BLaER1 (cell line): ENCODE measurements at regions not wholly inside any gene's neighbourhood (a gene's known extent, or its start where the extent isn't known, plus 50 kb on each side); places are given as distances from the start of the nearest gene placed in this dataset.

Source experiments
- H3K27ac ChIP-seq: shearing (Covaris generic); formaldehyde crosslinking; 2 replicates; pipeline ENCODE4 v1.8.1; 2022
- H3K27me3 ChIP-seq: shearing (Covaris generic); formaldehyde crosslinking; 2 replicates; pipeline ENCODE4 v1.8.1; 2022
- H3K36me3 ChIP-seq: shearing (Covaris generic); formaldehyde crosslinking; 2 replicates; pipeline ENCODE4 v1.8.1; 2022
- H3K4me1 ChIP-seq: shearing (Covaris generic); formaldehyde crosslinking; 2 replicates; pipeline ENCODE4 v1.8.1; 2022
- H3K4me2 ChIP-seq: shearing (Covaris generic); formaldehyde crosslinking; 2 replicates; pipeline ENCODE4 v1.8.1; 2022
- H3K4me3 ChIP-seq: shearing (Covaris generic); formaldehyde crosslinking; 2 replicates; pipeline ENCODE4 v1.8.1; 2022
- H3K9ac ChIP-seq: shearing (Covaris generic); formaldehyde crosslinking; 2 replicates; pipeline ENCODE4 v1.8.1; 2022
- H3K9me3 ChIP-seq: shearing (Covaris generic); formaldehyde crosslinking; 2 replicates; pipeline ENCODE4 v1.8.1; 2022
- H4K20me1 ChIP-seq: shearing (Covaris generic); formaldehyde crosslinking; 2 replicates; pipeline ENCODE4 v1.8.1; 2022
- Cebpa-rat ChIP-seq: shearing (Covaris generic); IDR thresholded peaks from 2 replicates; pipeline ENCODE4 v1.8.1; 2022

GRCh38 chr9:73996844-73997243 is 500.3 kb upstream of the RORB start:
- Histone ChIP-seq H3K4me2 (no peak overlapping the region), H3K27me3 (no peaks in the 10 kb centered on the region), H3K4me3 (no peak overlapping the region), H3K9ac (no peak overlapping the region), H3K4me1 (no peaks in the 10 kb centered on the region), H4K20me1 (no peaks in the 10 kb centered on the region), H3K27ac (no peak overlapping the region), H3K9me3 (no peaks in the 10 kb centered on the region), H3K36me3 (no peaks in the 10 kb centered on the region)
- no peak for TF ChIP-seq Cebpa-rat

- no peaks in the 10 kb centered on the region for H3K27me3 ChIP-seq
- H3K27ac ChIP-seq = no peak overlapping the region
- H3K9ac ChIP-seq = no peak overlapping the region
- no peak overlapping the region for H3K4me2 ChIP-seq
- no peak for TF ChIP-seq Cebpa-rat
- H3K4me1 ChIP-seq = no peaks in the 10 kb centered on the region
- H3K36me3 ChIP-seq = no peaks in the 10 kb centered on the region
- H3K9me3 ChIP-seq = no peaks in the 10 kb centered on the region
- no peak overlapping the region for H3K4me3 ChIP-seq
- H4K20me1 ChIP-seq = no peaks in the 10 kb centered on the region
Observed at GRCh38 chr9:74001382-74001781, 495.8 kb upstream of the RORB start.

GRCh38 chr9:74006935-74007334 is 490.2 kb upstream of the RORB start:
- no peak overlapping the region for H3K9ac ChIP-seq
- TF ChIP-seq Cebpa-rat = no peak

GRCh38 chr9:74007833-74008232 is 489.3 kb upstream of the RORB start:
- Histone ChIP-seq H3K9ac (no peak overlapping the region), H3K4me3 (no peak overlapping the region), H3K36me3 (no peaks in the 10 kb centered on the region), H3K4me1 (no peaks in the 10 kb centered on the region), H3K27me3 (no peaks in the 10 kb centered on the region), H4K20me1 (no peaks in the 10 kb centered on the region), H3K4me2 (no peak overlapping the region), H3K27ac (no peak overlapping the region), H3K9me3 (no peaks in the 10 kb centered on the region)
- TF ChIP-seq Cebpa-rat = no peak

More at GRCh38 chr9:74006935-74007334, 490.2 kb upstream of the RORB start:
- Histone ChIP-seq H3K4me2 (no peak overlapping the region), H3K9me3 (no peaks in the 10 kb centered on the region), H4K20me1 (no peaks in the 10 kb centered on the region), H3K4me3 (no peak overlapping the region), H3K27me3 (no peaks in the 10 kb centered on the region), H3K36me3 (no peaks in the 10 kb centered on the region), H3K27ac (no peak overlapping the region), H3K4me1 (no peaks in the 10 kb centered on the region)

GRCh38 chr9:74016004-74016403 is 481.1 kb upstream of the RORB start:
- no peak for TF ChIP-seq Cebpa-rat
- no peaks in the 10 kb centered on the region for H3K9me3 ChIP-seq
- no peak overlapping the region for H3K27ac ChIP-seq
- no peaks in the 10 kb centered on the region for H3K36me3 ChIP-seq
- no peak overlapping the region for H3K4me3 ChIP-seq
- H3K9ac ChIP-seq = no peak overlapping the region
- no peaks in the 10 kb centered on the region for H3K4me1 ChIP-seq
- no peaks in the 10 kb centered on the region for H4K20me1 ChIP-seq
- no peaks in the 10 kb centered on the region for H3K27me3 ChIP-seq
- no peak overlapping the region for H3K4me2 ChIP-seq

- no peaks in the 10 kb centered on the region for H3K36me3 ChIP-seq
- no peak for TF ChIP-seq Cebpa-rat
- no peak overlapping the region for H3K9ac ChIP-seq
- no peak overlapping the region for H3K4me3 ChIP-seq
- no peak overlapping the region for H3K4me2 ChIP-seq
- no peaks in the 10 kb centered on the region for H3K27me3 ChIP-seq
- no peak overlapping the region for H3K27ac ChIP-seq
- H3K4me1 ChIP-seq = no peaks in the 10 kb centered on the region
- no peaks in the 10 kb centered on the region for H4K20me1 ChIP-seq
- H3K9me3 ChIP-seq = no peaks in the 10 kb centered on the region
Observed at GRCh38 chr9:74025402-74025925, 471.7 kb upstream of the RORB start.

- no peak overlapping the region for H3K9ac ChIP-seq
- H3K4me3 ChIP-seq = no peak overlapping the region
- no peaks in the 10 kb centered on the region for H3K27me3 ChIP-seq
- H4K20me1 ChIP-seq = no peaks in the 10 kb centered on the region
- no peak overlapping the region for H3K4me2 ChIP-seq
- no peaks in the 10 kb centered on the region for H3K36me3 ChIP-seq
- H3K4me1 ChIP-seq = no peaks in the 10 kb centered on the region
- no peak for TF ChIP-seq Cebpa-rat
- H3K9me3 ChIP-seq = no peaks in the 10 kb centered on the region
- no peak overlapping the region for H3K27ac ChIP-seq
Observed at GRCh38 chr9:74032421-74032820, 464.7 kb upstream of the RORB start.

- Histone ChIP-seq H3K36me3 (no peaks in the 10 kb centered on the region), H3K4me2 (no peak overlapping the region), H3K27ac (no peak overlapping the region), H3K4me3 (no peak overlapping the region), H3K9ac (no peak overlapping the region), H3K4me1 (no peaks in the 10 kb centered on the region), H3K27me3 (no peaks in the 10 kb centered on the region), H4K20me1 (no peaks in the 10 kb centered on the region), H3K9me3 (no peaks in the 10 kb centered on the region)
- TF ChIP-seq Cebpa-rat = no peak
Observed at GRCh38 chr9:74035786-74036185, 461.3 kb upstream of the RORB start.

GRCh38 chr9:74036549-74037231 is 460.4 kb upstream of the RORB start:
- TF ChIP-seq Cebpa-rat = no peak
- Histone ChIP-seq H3K4me1 (no peaks in the 10 kb centered on the region), H3K4me3 (no peak overlapping the region), H4K20me1 (no peaks in the 10 kb centered on the region), H3K9me3 (no peaks in the 10 kb centered on the region), H3K4me2 (no peak overlapping the region), H3K36me3 (no peaks in the 10 kb centered on the region), H3K9ac (no peak overlapping the region), H3K27ac (no peak overlapping the region), H3K27me3 (no peaks in the 10 kb centered on the region)

GRCh38 chr9:74037274-74037673 is 459.9 kb upstream of the RORB start:
- no peak overlapping the region for H3K27ac ChIP-seq
- no peak overlapping the region for H3K4me2 ChIP-seq
- H3K27me3 ChIP-seq = no peaks in the 10 kb centered on the region
- H3K9me3 ChIP-seq = no peaks in the 10 kb centered on the region
- no peak overlapping the region for H3K9ac ChIP-seq
- no peak for TF ChIP-seq Cebpa-rat
- H3K4me1 ChIP-seq = no peaks in the 10 kb centered on the region
- H4K20me1 ChIP-seq = no peaks in the 10 kb centered on the region
- H3K36me3 ChIP-seq = no peaks in the 10 kb centered on the region
- no peak overlapping the region for H3K4me3 ChIP-seq

- TF ChIP-seq Cebpa-rat = no peak
- H3K27ac ChIP-seq = no peak overlapping the region
- H3K36me3 ChIP-seq = no peaks in the 10 kb centered on the region
- H3K4me3 ChIP-seq = no peak overlapping the region
- H3K9ac ChIP-seq = no peak overlapping the region
- no peaks in the 10 kb centered on the region for H3K27me3 ChIP-seq
- no peak overlapping the region for H3K4me2 ChIP-seq
- H3K9me3 ChIP-seq = no peaks in the 10 kb centered on the region
- no peaks in the 10 kb centered on the region for H4K20me1 ChIP-seq
- H3K4me1 ChIP-seq = no peaks in the 10 kb centered on the region
Observed at GRCh38 chr9:74041588-74041987, 455.5 kb upstream of the RORB start.
